H1 (cell line): ENCODE measurements at regions not wholly inside any gene's neighbourhood (a gene's known extent, or its start where the extent isn't known, plus 50 kb on each side); places are given as distances from the start of the nearest gene placed in this dataset.

Experiments used
- CREB1 ChIP-seq: IDR thresholded peaks from 2 replicates; pipeline ENCODE4 v1.6.1; 2012; ENCODE audit warnings: inconsistent platforms
- EZH2 ChIP-seq: fragments of 200-600 bp; sonication (generic); IDR thresholded peaks from 2 replicates; pipeline ENCODE4 v1.7.1; 2012; ENCODE audit warnings: low read depth, mild to moderate bottlenecking, moderate library complexity, low read length, inconsistent platforms; ENCODE audit not compliant: severe bottlenecking
- POLR2A ChIP-seq, 2 experiments: IDR thresholded peaks; 1 replicate in 1 of 2; 2 replicates in 1 of 2; pipeline ENCODE4 v1.6.1; 2011; ENCODE audit warnings: low read depth in 2 of 2, low read length in 2 of 2, mild to moderate bottlenecking in 2 of 2; ENCODE audit errors: control extremely low read depth in 1 of 2
- POLR2AphosphoS5 ChIP-seq: IDR thresholded peaks from 2 replicates; pipeline ENCODE4 v1.6.1; 2011; ENCODE audit warnings: low read depth, low read length
- YY1 ChIP-seq: IDR thresholded peaks from 2 replicates; pipeline ENCODE4 v1.6.1; 2011; ENCODE audit warnings: low read depth, mild to moderate bottlenecking, low read length
- TF ChIP-seq, protein P1 (sequence below), 3 experiments: IDR thresholded peaks; 1 replicate in 2 of 3; 2 replicates in 1 of 3; pipeline versions ENCODE4 v1.5.1 to v1.6.1; 2011; ENCODE audit warnings: low read length in 3 of 3, mild to moderate bottlenecking in 3 of 3, inconsistent platforms in 2 of 3, low read depth in 1 of 3, moderate library complexity in 1 of 3; ENCODE audit not compliant: insufficient read depth in 1 of 3; ENCODE audit errors: control extremely low read depth in 1 of 3

DNA sequence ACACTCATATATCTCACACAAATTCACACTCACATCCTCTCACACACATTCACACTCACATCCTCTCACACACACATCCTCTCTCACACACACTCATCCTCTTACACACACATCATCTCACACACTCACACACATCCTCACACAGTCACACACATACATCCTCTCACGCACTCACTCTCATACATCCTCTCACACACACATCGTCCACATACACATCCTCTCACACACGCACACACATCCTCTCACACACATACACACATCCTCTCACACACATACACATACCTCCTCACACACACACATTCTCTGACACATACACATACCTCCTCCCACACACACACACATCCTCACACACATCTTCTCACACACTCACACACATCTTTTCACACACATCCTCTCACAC lies 129.1 kb upstream of the SLC30A5 start:
- TF ChIP-seq, protein P1, sequence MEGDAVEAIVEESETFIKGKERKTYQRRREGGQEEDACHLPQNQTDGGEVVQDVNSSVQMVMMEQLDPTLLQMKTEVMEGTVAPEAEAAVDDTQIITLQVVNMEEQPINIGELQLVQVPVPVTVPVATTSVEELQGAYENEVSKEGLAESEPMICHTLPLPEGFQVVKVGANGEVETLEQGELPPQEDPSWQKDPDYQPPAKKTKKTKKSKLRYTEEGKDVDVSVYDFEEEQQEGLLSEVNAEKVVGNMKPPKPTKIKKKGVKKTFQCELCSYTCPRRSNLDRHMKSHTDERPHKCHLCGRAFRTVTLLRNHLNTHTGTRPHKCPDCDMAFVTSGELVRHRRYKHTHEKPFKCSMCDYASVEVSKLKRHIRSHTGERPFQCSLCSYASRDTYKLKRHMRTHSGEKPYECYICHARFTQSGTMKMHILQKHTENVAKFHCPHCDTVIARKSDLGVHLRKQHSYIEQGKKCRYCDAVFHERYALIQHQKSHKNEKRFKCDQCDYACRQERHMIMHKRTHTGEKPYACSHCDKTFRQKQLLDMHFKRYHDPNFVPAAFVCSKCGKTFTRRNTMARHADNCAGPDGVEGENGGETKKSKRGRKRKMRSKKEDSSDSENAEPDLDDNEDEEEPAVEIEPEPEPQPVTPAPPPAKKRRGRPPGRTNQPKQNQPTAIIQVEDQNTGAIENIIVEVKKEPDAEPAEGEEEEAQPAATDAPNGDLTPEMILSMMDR (IDR thresholded peaks at IDR 0.05; ENCODE audit: control extremely low read depth in 1 of 3, insufficient read depth in 1 of 3, low read depth in 1 of 3, low read length in 3 of 3): no peak
- TF ChIP-seq EZH2 (no peak), POLR2A (IDR thresholded peaks at IDR 0.05; ENCODE audit: control extremely low read depth in 1 of 2, low read depth in 2 of 2, low read length in 2 of 2) (no peak), YY1 (no peak), CREB1 (no peak), POLR2AphosphoS5 (no peak)
